ENCODE measurements at regions not wholly inside any gene's neighbourhood (a gene's known extent, or its start where the extent isn't known, plus 50 kb on each side); places are given as distances from the start of the nearest gene placed in this dataset.
"Not testable (repeated sequence)": the region's sequence is repeated elsewhere in the genome, so short reads cannot be mapped to it uniquely, and the experiment has no call there.

DNA sequence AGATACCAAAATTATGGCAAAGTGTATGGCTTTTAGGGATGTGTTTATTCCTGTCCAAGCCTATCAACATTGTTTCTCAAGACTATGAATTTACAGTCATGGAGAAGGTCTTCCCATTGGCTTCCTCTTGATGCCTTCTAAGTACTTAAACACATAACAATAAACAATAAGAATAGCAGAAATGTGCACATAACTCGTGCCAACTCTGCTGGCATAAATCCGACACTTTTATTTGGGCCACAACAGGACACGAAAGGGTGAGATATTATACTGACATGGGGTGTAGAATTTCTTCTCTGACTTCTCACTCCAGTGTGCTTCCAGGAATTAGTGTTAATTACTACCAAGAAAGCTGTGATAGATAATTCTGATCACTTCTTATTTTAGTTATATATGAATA, 695.9 kb upstream of the SLC35B3 start:
- Histone ChIP-seq H3K27ac (ENCODE audit: low read depth) (no peak overlapping the region), H3K4me1 (ENCODE audit: insufficient read depth) (no peaks in the 10 kb centered on the region), H3K36me3 (ENCODE audit: insufficient read depth) (no peaks in the 10 kb centered on the region), H3K4me3 (ENCODE audit: low read depth, low read length) (no peak overlapping the region)
- 34% methylated on average over 3 of the region's 3 CpGs for WGBS
- DNase-seq (ENCODE audit: extremely low spot score), result no peak

DNA sequence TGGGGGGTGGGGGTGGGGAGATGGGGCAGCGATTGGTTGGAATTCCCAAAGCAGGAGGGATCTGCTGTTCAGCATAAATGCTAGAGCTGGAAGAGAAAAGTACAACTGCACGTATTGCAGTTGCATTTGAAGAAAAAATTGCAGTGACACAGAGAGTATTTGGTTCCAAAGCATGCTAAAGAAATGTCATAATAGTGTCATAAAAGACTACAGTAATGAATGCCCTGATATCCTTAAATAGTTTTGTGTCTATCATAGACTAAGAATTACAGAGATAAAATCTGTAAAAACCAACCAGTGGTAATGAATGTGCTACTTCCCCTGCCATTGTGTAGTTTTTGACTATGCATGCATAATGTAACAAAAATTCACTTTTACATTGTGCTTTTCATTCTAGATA, 693.6 kb upstream of the SLC35B3 start:
- DNase-seq (ENCODE audit: extremely low spot score), result no peak
- Histone ChIP-seq H3K4me1 (ENCODE audit: insufficient read depth) (no peaks in the 10 kb centered on the region), H3K36me3 (ENCODE audit: insufficient read depth) (no peaks in the 10 kb centered on the region), H3K27ac (ENCODE audit: low read depth) (no peak overlapping the region), H3K4me3 (ENCODE audit: low read depth, low read length) (no peak overlapping the region)
- WGBS, result 86% methylated on average over 2 of the region's 2 CpGs

DNA sequence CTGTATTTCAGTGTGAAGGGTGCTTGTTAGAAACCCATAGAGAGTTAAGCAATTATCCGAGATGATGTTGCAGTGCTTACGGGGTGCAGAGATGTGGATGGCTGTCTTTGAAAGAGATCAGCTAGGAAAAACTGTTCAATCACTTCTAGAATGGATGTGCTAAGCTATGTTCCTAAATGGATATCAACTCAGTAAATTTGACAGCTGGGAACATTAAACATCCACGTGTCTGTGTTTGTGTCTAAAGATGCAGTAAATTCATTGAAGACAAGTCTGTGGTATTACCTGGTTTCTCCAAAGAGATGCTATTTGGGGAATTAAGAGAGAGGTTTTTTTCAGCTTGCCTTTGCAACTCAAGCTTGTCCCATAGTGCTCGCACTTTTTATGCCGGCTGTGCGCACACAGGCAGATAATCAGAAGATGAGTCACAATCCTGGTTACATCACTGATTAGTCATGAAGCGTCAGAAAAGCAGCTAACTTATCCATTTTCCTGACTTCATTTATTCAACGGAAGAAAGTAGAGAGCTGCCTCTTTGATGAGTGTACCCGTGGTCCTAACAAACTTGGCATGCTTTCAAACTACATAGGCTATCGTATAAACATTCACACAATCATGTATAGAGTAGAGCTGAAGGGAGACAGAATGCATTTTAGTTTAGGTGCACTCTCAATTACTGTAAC, 691.7 kb upstream of the SLC35B3 start:
- WGBS, result 32% methylated on average over 10 of the region's 10 CpGs
- Histone ChIP-seq H3K4me3 (ENCODE audit: low read depth, low read length) (no peak overlapping the region), H3K4me1 (ENCODE audit: insufficient read depth) (no peaks in the 10 kb centered on the region), H3K27ac (ENCODE audit: low read depth) (no peak overlapping the region), H3K36me3 (ENCODE audit: insufficient read depth) (no peaks in the 10 kb centered on the region)
- DNase-seq (ENCODE audit: extremely low spot score), result no peak

DNA sequence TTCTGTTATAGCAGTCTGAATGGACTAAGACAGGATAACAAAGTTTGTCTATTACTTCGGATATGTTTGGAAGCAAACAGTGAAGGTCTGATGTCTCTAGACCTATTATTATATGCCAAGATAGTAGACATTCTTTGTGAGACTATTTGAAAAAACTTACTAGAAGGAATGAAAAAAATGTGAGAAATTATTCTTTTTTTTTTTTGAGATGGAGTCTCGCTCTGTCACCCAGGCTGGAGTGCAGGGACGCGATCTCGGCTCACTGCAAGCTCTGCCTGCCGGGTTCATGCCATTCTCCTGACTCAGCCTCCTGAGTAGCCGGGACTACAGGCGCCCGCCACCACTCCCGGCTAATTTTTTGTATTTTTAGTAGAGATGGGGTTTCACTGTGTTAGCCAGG, 690.7 kb upstream of the SLC35B3 start:
- not testable (repeated sequence) for H3K4me3 ChIP-seq (ENCODE audit: low read depth, low read length); H3K36me3 ChIP-seq (ENCODE audit: insufficient read depth); H3K4me1 ChIP-seq (ENCODE audit: insufficient read depth); DNase-seq (ENCODE audit: extremely low spot score); H3K27ac ChIP-seq (ENCODE audit: low read depth)
- WGBS, result 96% methylated on average over 10 of the region's 10 CpGs

DNA sequence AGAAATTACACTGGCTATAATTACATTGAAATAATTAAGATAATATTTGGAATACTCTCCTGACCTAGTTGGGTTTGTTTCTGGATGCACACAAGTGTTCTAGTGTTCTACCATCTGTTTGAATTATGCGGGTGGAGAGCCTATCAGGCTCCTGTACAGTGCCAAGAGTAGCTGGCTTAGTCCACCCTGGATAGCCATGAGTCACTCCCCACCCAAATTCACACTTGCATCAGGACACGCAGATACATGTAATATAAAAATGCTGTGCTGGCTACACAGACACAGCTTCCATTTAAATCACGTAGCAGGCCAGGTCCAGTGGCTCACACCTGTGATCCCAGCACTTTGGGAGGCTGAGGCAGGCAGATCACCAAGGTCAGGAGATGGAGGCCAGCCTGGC, 686.2 kb upstream of the SLC35B3 start:
- 78% methylated on average over 3 of the region's 3 CpGs for WGBS
- Histone ChIP-seq H3K27ac (ENCODE audit: low read depth) (no peak overlapping the region), H3K4me1 (ENCODE audit: insufficient read depth) (no peaks in the 10 kb centered on the region), H3K4me3 (ENCODE audit: low read depth, low read length) (no peak overlapping the region), H3K36me3 (ENCODE audit: insufficient read depth) (no peaks in the 10 kb centered on the region)
- DNase-seq (ENCODE audit: extremely low spot score), result no peak

DNA sequence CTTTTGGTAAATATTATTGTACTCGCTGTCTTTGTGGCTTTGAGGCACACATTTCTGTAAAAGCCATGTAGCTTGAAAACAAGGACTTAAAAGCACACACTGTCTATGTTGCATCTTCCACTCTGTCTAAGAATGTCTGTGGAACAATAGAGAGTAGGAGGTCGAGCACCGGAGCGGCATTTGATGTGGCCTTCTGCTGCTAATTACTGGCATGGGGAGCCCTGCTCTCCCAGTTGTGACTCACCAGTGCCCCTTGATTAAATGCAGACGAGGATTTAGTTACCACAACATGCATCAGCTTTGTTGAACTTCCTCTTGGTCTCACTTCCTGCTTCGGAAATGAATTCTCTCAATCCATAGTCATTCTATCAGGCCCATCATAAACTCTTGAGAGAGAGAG, 680.7 kb upstream of the SLC35B3 start:
- no peaks in the 10 kb centered on the region for H3K36me3 ChIP-seq (ENCODE audit: insufficient read depth)
- no peak for DNase-seq (ENCODE audit: extremely low spot score)
- no peaks in the 10 kb centered on the region for H3K4me1 ChIP-seq (ENCODE audit: insufficient read depth)
- H3K4me3 ChIP-seq (ENCODE audit: low read depth, low read length), result no peak overlapping the region
- H3K27ac ChIP-seq (ENCODE audit: low read depth), result no peak overlapping the region
- WGBS, result 42% methylated on average over 6 of the region's 6 CpGs

DNA sequence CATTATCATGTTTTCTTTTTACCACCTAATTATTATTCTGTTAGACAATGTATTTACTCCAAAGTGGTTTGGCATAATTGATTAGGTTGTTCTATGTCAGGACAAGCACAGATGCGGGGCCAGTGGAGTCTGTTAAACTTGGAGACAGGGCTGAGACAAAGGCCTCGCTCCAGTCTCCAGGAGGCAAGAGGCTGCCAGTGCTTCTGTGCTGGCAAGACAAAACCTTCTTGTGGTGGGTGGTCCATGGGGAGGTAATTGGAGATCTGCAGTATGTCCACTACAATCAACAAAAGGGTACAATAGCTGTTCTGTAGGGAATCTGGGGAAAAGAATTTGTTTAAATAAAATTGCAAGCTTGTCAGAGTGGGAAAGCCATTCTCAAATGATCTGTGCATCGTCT, 677.2 kb upstream of the SLC35B3 start:
- Histone ChIP-seq H3K36me3 (ENCODE audit: insufficient read depth) (no peaks in the 10 kb centered on the region), H3K4me1 (ENCODE audit: insufficient read depth) (no peaks in the 10 kb centered on the region), H3K27ac (ENCODE audit: low read depth) (no peak overlapping the region), H3K4me3 (ENCODE audit: low read depth, low read length) (no peak overlapping the region)
- no peak for DNase-seq (ENCODE audit: extremely low spot score)
- 62% methylated on average over 3 of the region's 3 CpGs for WGBS

DNA sequence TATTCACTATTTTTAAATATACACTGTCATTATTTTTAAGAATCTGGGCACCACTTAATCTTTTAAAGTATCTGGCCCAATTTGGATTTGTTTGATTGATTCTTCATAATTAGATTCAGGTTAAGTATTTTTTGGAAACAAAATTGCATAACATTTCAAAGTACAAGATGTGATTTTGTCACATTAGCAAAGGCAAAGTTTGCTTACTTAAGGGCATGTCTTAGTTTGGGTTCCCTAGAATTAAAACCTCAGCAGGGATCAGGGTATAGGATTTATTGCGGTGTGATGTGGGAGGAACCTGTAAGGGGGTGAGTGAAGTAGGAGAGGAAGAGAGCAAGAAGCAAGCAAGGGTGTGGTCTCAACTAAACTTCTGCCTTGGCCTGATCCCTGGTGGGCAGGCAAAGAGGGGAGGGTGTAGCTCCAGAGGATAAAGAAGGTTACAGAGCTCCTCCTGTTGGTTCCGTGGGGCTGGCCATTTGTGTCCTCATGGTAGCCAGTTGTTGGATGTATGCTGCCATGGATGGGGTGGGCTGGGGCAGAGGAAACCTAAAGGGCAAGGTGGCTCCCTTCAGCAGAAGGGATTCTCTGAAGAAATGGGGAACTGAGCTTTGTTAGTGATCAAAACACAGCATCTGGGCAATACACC, 668.7 kb upstream of the SLC35B3 start:
- Histone ChIP-seq H3K27ac (ENCODE audit: low read depth) (no peak overlapping the region), H3K4me3 (ENCODE audit: low read depth, low read length) (no peak overlapping the region), H3K36me3 (ENCODE audit: insufficient read depth) (no peaks in the 10 kb centered on the region), H3K4me1 (ENCODE audit: insufficient read depth) (no peaks in the 10 kb centered on the region)
- DNase-seq (ENCODE audit: extremely low spot score), result no peak
- WGBS, result 72% methylated on average over 2 of the region's 2 CpGs

DNA sequence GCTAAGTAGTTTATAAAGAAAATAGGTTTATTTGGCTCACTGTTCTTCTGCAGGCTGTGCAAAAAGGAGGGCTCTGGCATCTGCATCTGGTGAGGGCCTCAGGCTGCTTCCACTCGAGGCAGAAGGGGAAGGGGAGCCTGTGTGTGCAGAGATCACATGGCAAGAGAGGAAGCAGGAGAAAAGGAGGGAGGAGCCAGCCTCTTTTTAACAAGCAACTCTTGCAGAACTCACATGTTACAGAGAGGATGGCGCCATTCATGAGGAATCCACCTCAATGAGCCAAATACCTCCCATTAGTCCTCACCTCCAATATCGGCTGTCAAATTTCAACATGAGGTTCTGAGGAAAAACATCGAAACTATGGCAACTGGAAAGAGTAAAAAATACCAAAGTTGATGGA, 666.6 kb upstream of the SLC35B3 start:
- no peak overlapping the region for H3K27ac ChIP-seq (ENCODE audit: low read depth)
- WGBS, result 78% methylated on average over 4 of the region's 4 CpGs
- H3K4me1 ChIP-seq (ENCODE audit: insufficient read depth), result no peaks in the 10 kb centered on the region
- no peaks in the 10 kb centered on the region for H3K36me3 ChIP-seq (ENCODE audit: insufficient read depth)
- no peak for DNase-seq (ENCODE audit: extremely low spot score)
- H3K4me3 ChIP-seq (ENCODE audit: low read depth, low read length), result no peak overlapping the region

DNA sequence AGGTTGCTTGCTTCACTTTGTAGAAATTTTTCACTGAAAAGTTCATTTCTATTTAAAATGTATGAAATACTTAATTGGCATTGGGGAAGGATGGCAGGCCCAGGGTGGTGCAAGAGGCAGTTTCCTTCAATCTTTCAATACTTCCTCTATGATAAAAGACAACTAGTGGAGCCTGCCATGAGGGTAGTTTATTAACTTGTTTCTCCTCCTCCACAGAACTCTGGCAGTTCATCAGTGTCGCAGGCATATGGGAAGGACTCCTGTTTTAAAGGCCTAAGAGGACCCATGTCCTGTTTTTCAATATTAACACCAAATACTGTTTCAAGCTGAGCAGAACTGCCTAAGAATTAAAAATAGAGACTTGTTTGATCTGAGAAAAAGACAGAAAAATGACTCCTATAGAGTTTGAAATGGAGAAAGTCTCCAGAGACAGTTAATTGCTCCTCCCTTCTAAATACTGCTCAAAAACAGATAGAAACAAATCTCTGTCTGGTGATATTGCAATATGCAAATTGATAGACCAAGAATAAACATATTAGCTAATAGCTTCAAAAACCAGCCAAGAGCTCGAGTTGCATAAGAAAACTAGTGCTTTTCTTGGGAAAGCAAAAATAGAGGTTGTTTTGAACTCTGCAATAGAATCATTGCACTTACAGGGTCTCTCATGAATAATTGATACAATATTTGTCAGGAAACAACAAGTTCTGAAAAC, 665.7 kb upstream of the SLC35B3 start:
- no peaks in the 10 kb centered on the region for H3K36me3 ChIP-seq (ENCODE audit: insufficient read depth)
- H3K4me3 ChIP-seq (ENCODE audit: low read depth, low read length), result no peak overlapping the region
- WGBS, result 47% methylated on average over 2 of the region's 2 CpGs
- H3K4me1 ChIP-seq (ENCODE audit: insufficient read depth), result no peaks in the 10 kb centered on the region
- DNase-seq (ENCODE audit: extremely low spot score), result no peak
- H3K27ac ChIP-seq (ENCODE audit: low read depth), result no peak overlapping the region

DNA sequence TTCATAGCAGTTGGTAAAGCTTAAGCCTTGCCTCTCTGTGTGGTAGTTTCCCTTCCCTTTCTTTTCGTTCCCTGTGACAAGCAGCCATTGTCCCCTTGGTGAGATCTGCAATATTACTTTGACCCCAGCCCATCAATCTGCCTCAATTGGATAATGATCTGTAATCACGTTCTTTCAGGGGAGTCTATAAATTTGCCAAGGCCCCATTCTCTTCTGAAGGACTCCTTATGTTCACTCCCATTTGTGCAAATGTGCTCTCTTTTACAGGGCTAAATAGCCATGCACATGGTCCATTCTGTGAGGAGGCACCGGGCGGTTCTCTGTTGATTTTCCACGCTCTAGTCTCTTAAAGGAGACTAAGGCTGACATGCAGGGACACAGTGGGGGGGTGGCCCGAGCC, 660.4 kb upstream of the SLC35B3 start:
- no peak overlapping the region for H3K4me3 ChIP-seq (ENCODE audit: low read depth, low read length)
- no peaks in the 10 kb centered on the region for H3K36me3 ChIP-seq (ENCODE audit: insufficient read depth)
- H3K27ac ChIP-seq (ENCODE audit: low read depth), result no peak overlapping the region
- 56% methylated on average over 6 of the region's 6 CpGs for WGBS
- no peak for DNase-seq (ENCODE audit: extremely low spot score)
- no peaks in the 10 kb centered on the region for H3K4me1 ChIP-seq (ENCODE audit: insufficient read depth)

DNA sequence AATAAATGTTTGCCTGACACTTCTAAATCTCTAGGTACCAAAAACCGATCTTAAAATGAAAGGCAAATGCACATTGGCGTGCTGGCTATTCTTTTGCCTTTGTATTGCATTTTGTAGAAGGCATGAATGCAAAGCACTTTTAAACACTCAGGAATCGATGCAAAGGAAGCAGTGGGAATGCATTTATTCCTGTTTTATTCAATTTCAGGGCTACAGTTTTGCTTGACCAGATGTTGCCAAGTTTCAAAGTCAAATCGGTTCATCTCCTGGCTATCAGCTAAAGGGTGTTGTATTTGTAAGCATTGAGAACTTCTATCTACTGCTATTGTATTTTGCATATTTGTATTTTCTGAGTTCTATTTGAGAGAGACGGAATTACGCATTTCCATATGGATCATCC, 659.8 kb upstream of the SLC35B3 start:
- H3K36me3 ChIP-seq (ENCODE audit: insufficient read depth), result no peaks in the 10 kb centered on the region
- H3K4me3 ChIP-seq (ENCODE audit: low read depth, low read length), result no peak overlapping the region
- 82% methylated on average over 6 of the region's 6 CpGs for WGBS
- no peaks in the 10 kb centered on the region for H3K4me1 ChIP-seq (ENCODE audit: insufficient read depth)
- H3K27ac ChIP-seq (ENCODE audit: low read depth), result no peak overlapping the region
- no peak for DNase-seq (ENCODE audit: extremely low spot score)

DNA sequence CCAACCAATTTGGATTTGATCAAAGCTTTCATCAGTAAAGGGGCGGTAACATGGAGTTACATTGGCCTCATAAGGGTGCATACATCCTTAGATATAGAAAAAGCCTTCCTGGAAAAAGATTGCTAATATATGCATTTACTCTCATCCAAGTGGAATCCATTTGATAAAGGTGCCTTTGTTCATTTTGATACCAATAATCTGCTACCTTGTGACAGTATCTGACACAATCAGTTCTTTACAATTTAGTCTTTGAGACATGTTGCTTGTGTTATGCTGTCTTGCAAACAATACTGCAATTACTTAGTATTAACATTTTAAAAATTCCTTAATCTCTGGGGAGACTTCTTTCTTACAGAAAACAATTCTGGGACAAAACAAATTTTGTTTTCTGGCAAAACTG, 654.4 kb upstream of the SLC35B3 start:
- Histone ChIP-seq H3K4me1 (ENCODE audit: insufficient read depth) (no peaks in the 10 kb centered on the region), H3K4me3 (ENCODE audit: low read depth, low read length) (no peak overlapping the region), H3K36me3 (ENCODE audit: insufficient read depth) (no peaks in the 10 kb centered on the region), H3K27ac (ENCODE audit: low read depth) (no peak overlapping the region)
- DNase-seq (ENCODE audit: extremely low spot score), result no peak
- WGBS, result 92% methylated on average over 1 of the region's 1 CpG

DNA sequence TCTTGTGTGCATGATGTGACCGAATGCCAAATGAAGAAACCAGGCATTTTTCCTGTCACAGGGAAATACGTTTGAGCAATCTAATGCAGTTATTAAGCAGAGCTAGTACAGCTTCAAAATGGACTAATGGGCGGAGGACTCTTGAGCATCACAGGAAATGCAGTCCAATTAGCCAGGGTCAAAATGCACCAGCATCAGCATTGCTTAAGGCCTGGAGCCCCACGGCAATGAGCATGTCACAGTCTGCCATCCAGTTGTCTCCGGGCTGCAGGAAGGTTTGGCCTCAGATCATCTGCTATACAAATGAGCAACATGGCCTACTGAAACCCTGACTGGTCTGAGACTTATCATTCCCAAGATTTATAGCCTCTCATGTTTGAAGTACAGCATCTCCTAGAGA, 652.1 kb upstream of the SLC35B3 start:
- no peak overlapping the region for H3K27ac ChIP-seq (ENCODE audit: low read depth)
- no peak for DNase-seq (ENCODE audit: extremely low spot score)
- no peak overlapping the region for H3K4me3 ChIP-seq (ENCODE audit: low read depth, low read length)
- no peaks in the 10 kb centered on the region for H3K4me1 ChIP-seq (ENCODE audit: insufficient read depth)
- 82% methylated on average over 5 of the region's 5 CpGs for WGBS
- no peaks in the 10 kb centered on the region for H3K36me3 ChIP-seq (ENCODE audit: insufficient read depth)
